MM.1S (cell line): ENCODE measurements at regions not wholly inside any gene's neighbourhood (a gene's known extent, or its start where the extent isn't known, plus 50 kb on each side); places are given as distances from the start of the nearest gene placed in this dataset.

ENCODE experiments used
- CTCF ChIP-seq: fragments of 300-600 bp; sonication (generic); IDR thresholded peaks from 2 replicates; pipeline ENCODE4 v1.5.1; 2016; ENCODE audit warnings: antibody characterized with exemption, low read length, mixed read lengths
- EZH2 ChIP-seq: fragments of 300-600 bp; sonication (generic); optimal IDR thresholded peaks from 2 replicates; pipeline ENCODE3; 2017; ENCODE audit warnings: low read depth, mild to moderate bottlenecking, antibody characterized with exemption, low read length, mixed read lengths
- EZH2phosphoT487 ChIP-seq: fragments of 300-600 bp; sonication (generic); IDR thresholded peaks from 2 replicates; pipeline ENCODE4 v1.6.1; 2018; ENCODE audit warnings: antibody characterized with exemption, low read length

- TF ChIP-seq CTCF (no peak), EZH2 (no peak), EZH2phosphoT487 (no peak)
These were observed 251.9 kb upstream of the ZNF804A start for GRCh38 chr2:184346338-184346862.
